Suprapubic skin (tissue), 4 donors: ENCODE measurements at regions not wholly inside any gene's neighbourhood (a gene's known extent, or its start where the extent isn't known, plus 50 kb on each side); places are given as distances from the start of the nearest gene placed in this dataset.

Source experiments
- CTCF ChIP-seq, 2 donors: fragments of 200-600 bp in 1 of 2; fragments of 450-650 bp in 1 of 2; sonication (generic) in 1 of 2; IDR thresholded peaks; one replicate each; pipeline ENCODE4 v1.5.1; 2016 to 2019; ENCODE audit warnings: antibody characterized with exemption in 2 of 2, mild to moderate bottlenecking in 1 of 2, moderate library complexity in 1 of 2
- EP300 ChIP-seq: sonication (generic); formaldehyde crosslinking; IDR thresholded peaks from one replicate; pipeline ENCODE4 v1.6.1; 2017; ENCODE audit warnings: antibody characterized with exemption
- POLR2A ChIP-seq, 2 donors: fragments of 450-650 bp; IDR thresholded peaks; one replicate each; pipeline ENCODE4 v1.6.1; 2017; ENCODE audit warnings: antibody characterized with exemption in 2 of 2, mild to moderate bottlenecking in 2 of 2, moderate library complexity in 2 of 2
- POLR2AphosphoS5 ChIP-seq, 3 donors: sonication (generic); formaldehyde crosslinking; IDR thresholded peaks; one replicate each; pipeline ENCODE4 v1.6.1; 2017; ENCODE audit warnings: antibody characterized with exemption in 3 of 3

DNA sequence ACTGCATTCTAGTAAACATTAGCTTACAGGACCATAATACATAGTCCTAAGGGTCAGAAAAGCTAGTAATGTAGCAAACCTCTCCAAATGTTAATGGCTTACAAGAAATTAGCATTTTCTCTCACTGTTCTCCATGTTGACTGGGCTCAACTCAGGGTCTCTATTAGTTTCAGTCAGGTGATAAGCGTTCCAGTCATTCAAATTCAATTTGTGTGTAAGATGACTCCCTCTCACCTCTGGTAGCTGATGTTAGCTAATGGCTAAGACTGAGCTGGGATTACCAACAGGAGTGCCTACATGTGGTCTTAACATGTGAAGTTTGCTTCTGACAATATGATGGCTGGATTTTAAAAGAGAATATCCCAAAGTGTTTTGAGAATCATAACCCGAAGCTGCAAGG lies 630.5 kb upstream of the USP15 start:
- TF ChIP-seq CTCF (IDR thresholded peaks at IDR 0.05) = no peak
- no peak for TF ChIP-seq EP300
- TF ChIP-seq POLR2A (IDR thresholded peaks at IDR 0.05) = no peak
- TF ChIP-seq POLR2AphosphoS5 (IDR thresholded peaks at IDR 0.05) = no peak
